GM21381 (cell line): ENCODE measurements at regions not wholly inside any gene's neighbourhood (a gene's known extent, or its start where the extent isn't known, plus 50 kb on each side); places are given as distances from the start of the nearest gene placed in this dataset.

Experiments used
- ATAC-seq: cut with Tn5 transposase; IDR thresholded peaks from one replicate; pipeline ENCODE4 v1.9.1; 2021; ENCODE audit warnings: mild to moderate bottlenecking, moderate library complexity; ENCODE audit not compliant: unreplicated experiment

- ATAC-seq = no peak
These were observed 731.4 kb downstream of the LTN1 start for GRCh38 chr21:28261298-28261697.

- ATAC-seq = no peak
These were observed 735.4 kb downstream of the LTN1 start for GRCh38 chr21:28257276-28257675.

- no peak for ATAC-seq
These were observed 735.8 kb downstream of the LTN1 start for GRCh38 chr21:28256837-28257236.

GRCh38 chr21:28256420-28256831 is 736.3 kb downstream of the LTN1 start:
- ATAC-seq = no peak

- no peak for ATAC-seq
These were observed 738.7 kb downstream of the LTN1 start for GRCh38 chr21:28253961-28254360.

GRCh38 chr21:28253338-28253737 is 739.3 kb downstream of the LTN1 start:
- ATAC-seq = no peak

GRCh38 chr21:28252928-28253327 is 739.7 kb downstream of the LTN1 start:
- ATAC-seq = no peak

- no peak for ATAC-seq
These were observed 741.7 kb downstream of the LTN1 start for GRCh38 chr21:28250946-28251345.

GRCh38 chr21:28247454-28248020 is 745.1 kb downstream of the LTN1 start:
- ATAC-seq = no peak

GRCh38 chr21:28240586-28240985 is 752.1 kb downstream of the LTN1 start:
- ATAC-seq = no peak

- no peak for ATAC-seq
These were observed 753.3 kb downstream of the LTN1 start for GRCh38 chr21:28239340-28239739.

GRCh38 chr21:28237661-28238060 is 755.0 kb downstream of the LTN1 start:
- no peak for ATAC-seq

- no peak for ATAC-seq
These were observed 757.3 kb downstream of the LTN1 start for GRCh38 chr21:28235169-28235895.

- ATAC-seq = no peak
These were observed 758.4 kb downstream of the LTN1 start for GRCh38 chr21:28234326-28234725.

GRCh38 chr21:28233536-28234220 is 759.0 kb downstream of the LTN1 start:
- no peak for ATAC-seq

- ATAC-seq = no peak
These were observed 762.1 kb downstream of the LTN1 start for GRCh38 chr21:28230559-28230958.

- no peak for ATAC-seq
These were observed 762.9 kb downstream of the LTN1 start for GRCh38 chr21:28229814-28230213.

- no peak for ATAC-seq
These were observed 764.1 kb downstream of the LTN1 start for GRCh38 chr21:28228636-28228995.

- ATAC-seq = no peak
These were observed 764.6 kb downstream of the LTN1 start for GRCh38 chr21:28227881-28228635.

- no peak for ATAC-seq
These were observed 766.1 kb downstream of the LTN1 start for GRCh38 chr21:28226563-28226962.

- ATAC-seq = no peak
These were observed 768.4 kb downstream of the LTN1 start for GRCh38 chr21:28224191-28224726.
